ENCODE measurements at regions not wholly inside any gene's neighbourhood (a gene's known extent, or its start where the extent isn't known, plus 50 kb on each side); places are given as distances from the start of the nearest gene placed in this dataset.

DNA sequence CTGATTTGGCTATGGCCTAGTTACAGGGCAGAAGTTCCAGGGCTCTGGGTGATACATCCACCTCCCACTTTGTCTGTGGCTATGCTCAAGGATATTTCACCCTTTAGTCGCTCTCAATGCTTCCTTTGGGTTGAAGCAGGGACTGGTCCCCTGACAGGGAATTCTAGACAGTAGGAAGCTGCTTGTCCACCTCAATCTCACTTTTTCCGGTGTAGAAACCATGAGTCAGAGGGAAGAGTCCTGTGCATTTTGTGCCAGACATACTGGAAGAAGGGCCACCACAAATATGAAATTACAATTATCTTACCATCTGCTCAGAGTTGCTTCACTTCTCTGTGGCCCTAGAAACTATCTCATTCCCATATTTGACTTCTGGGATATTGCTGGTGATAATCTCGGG is 413.7 kb upstream of the FAT3 start:
- no peaks in the 10 kb centered on the region for H3K27me3 ChIP-seq (replicated peaks; ENCODE audit: insufficient read depth, low read depth, low read length, poor library complexity)
- no peak for DNase-seq (ENCODE audit: low spot score)
- H3K36me3 ChIP-seq (ENCODE audit: insufficient read depth, low read length, poor library complexity, severe bottlenecking), result no peaks in the 10 kb centered on the region
- no peak overlapping the region for H3K27ac ChIP-seq (ENCODE audit: low read depth, low read length, poor library complexity, severe bottlenecking)
- H3K4me1 ChIP-seq (ENCODE audit: insufficient read depth, low read length, poor library complexity, severe bottlenecking), result no peaks in the 10 kb centered on the region
- intact Hi-C loops (cut with micrococcal nuclease; ENCODE audit: unreplicated experiment), result no loop called here
- POLR2A ChIA-PET (ENCODE audit: low non-redundant PET), result no interaction called here
- no peak for TF ChIP-seq EZH2 (IDR thresholded peaks at IDR 0.05; ENCODE audit: borderline replicate concordance, low read depth, low read length, poor library complexity, severe bottlenecking)
- TF ChIP-seq, protein P1, sequence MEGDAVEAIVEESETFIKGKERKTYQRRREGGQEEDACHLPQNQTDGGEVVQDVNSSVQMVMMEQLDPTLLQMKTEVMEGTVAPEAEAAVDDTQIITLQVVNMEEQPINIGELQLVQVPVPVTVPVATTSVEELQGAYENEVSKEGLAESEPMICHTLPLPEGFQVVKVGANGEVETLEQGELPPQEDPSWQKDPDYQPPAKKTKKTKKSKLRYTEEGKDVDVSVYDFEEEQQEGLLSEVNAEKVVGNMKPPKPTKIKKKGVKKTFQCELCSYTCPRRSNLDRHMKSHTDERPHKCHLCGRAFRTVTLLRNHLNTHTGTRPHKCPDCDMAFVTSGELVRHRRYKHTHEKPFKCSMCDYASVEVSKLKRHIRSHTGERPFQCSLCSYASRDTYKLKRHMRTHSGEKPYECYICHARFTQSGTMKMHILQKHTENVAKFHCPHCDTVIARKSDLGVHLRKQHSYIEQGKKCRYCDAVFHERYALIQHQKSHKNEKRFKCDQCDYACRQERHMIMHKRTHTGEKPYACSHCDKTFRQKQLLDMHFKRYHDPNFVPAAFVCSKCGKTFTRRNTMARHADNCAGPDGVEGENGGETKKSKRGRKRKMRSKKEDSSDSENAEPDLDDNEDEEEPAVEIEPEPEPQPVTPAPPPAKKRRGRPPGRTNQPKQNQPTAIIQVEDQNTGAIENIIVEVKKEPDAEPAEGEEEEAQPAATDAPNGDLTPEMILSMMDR (conservative IDR thresholded peaks at IDR 0.05; ENCODE audit: low read depth, low read length), result no peak
- BruUV-seq (replicated peaks), result no TSS peak
- CTCF ChIA-PET, result no interaction called here
- no peaks in the 10 kb centered on the region for H3K9me3 ChIP-seq (ENCODE audit: low read depth, low read length, poor library complexity, severe bottlenecking)
- H3K4me3 ChIP-seq (ENCODE audit: low read depth, low read length, poor library complexity, severe bottlenecking), result no peak overlapping the region

DNA sequence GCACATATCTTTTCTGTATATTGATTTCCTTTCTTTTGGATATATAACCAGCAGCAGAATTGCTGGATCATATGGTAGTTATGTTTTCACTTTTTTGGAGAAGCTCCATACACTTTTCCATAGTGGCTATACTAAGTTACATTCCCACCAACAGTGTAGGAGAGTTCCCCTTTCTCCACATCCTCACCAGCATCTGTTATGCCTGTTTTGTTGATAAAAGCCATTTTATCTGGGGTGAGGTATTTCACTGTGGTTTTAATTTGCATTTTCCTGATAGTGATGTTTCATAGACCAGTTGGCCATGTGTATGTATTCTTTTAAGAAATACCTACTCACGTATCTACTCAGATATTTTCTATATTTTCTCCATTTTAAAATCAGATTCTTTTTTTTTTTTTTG is 419.3 kb upstream of the FAT3 start:
- TF ChIP-seq, protein P1 (conservative IDR thresholded peaks at IDR 0.05; ENCODE audit: low read depth, low read length), result no peak
- TF ChIP-seq EZH2 (IDR thresholded peaks at IDR 0.05; ENCODE audit: borderline replicate concordance, low read depth, low read length, poor library complexity, severe bottlenecking), result no peak
- H3K36me3 ChIP-seq (ENCODE audit: insufficient read depth, low read length, poor library complexity, severe bottlenecking), result no peaks in the 10 kb centered on the region
- ChIA-PET CTCF (no interaction called here), POLR2A (ENCODE audit: low non-redundant PET) (no interaction called here)
- BruUV-seq (replicated peaks), result no TSS peak
- no peak for DNase-seq (ENCODE audit: low spot score)
- H3K27ac ChIP-seq (ENCODE audit: low read depth, low read length, poor library complexity, severe bottlenecking), result no peak overlapping the region
- H3K4me1 ChIP-seq (ENCODE audit: insufficient read depth, low read length, poor library complexity, severe bottlenecking), result peaks cover 26% of the 10 kb centered on the region
- intact Hi-C loops (cut with micrococcal nuclease; ENCODE audit: unreplicated experiment), result no loop called here
- no peaks in the 10 kb centered on the region for H3K9me3 ChIP-seq (ENCODE audit: low read depth, low read length, poor library complexity, severe bottlenecking)
- no peaks in the 10 kb centered on the region for H3K27me3 ChIP-seq (replicated peaks; ENCODE audit: insufficient read depth, low read depth, low read length, poor library complexity)
- no peak overlapping the region for H3K4me3 ChIP-seq (ENCODE audit: low read depth, low read length, poor library complexity, severe bottlenecking)

DNA sequence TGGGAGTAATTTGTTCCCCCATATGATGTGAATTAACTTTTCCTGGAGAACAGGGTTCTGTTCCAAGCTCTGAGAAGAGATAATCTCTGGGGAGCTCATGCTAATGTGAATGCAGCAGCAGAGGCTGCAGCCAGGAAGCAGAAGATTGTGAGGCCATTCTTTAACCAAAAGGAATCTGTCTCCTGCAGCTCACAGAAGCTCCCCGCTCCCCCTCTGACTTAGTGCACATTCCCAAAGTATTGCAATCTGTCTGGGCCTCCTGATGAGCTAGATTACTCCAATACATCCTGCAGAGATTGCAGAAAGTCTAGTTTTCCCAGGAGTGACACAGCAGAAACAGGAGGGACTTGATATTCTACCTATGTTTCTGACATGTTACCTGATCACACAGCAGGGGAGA is 420.6 kb upstream of the FAT3 start:
- peak; percentile 91 for DNase-seq (ENCODE audit: low spot score)
- ChIA-PET POLR2A (ENCODE audit: low non-redundant PET) (no interaction called here), CTCF (interaction anchor here (0.7 kb wide), 1 partner anchor 37 kb away, joined by 3 read pairs; no protein-coding TSS in a partner anchor)
- BruUV-seq (replicated peaks), result no TSS peak
- Histone ChIP-seq H3K27ac (ENCODE audit: low read depth, low read length, poor library complexity, severe bottlenecking) (peak overlapping the region; percentile 25), H3K27me3 (replicated peaks; ENCODE audit: insufficient read depth, low read depth, low read length, poor library complexity) (no peaks in the 10 kb centered on the region), H3K9me3 (ENCODE audit: low read depth, low read length, poor library complexity, severe bottlenecking) (no peaks in the 10 kb centered on the region), H3K36me3 (ENCODE audit: insufficient read depth, low read length, poor library complexity, severe bottlenecking) (no peaks in the 10 kb centered on the region), H3K4me1 (ENCODE audit: insufficient read depth, low read length, poor library complexity, severe bottlenecking) (peaks cover 26% of the 10 kb centered on the region), H3K4me3 (ENCODE audit: low read depth, low read length, poor library complexity, severe bottlenecking) (no peak overlapping the region)
- no peak for TF ChIP-seq EZH2 (IDR thresholded peaks at IDR 0.05; ENCODE audit: borderline replicate concordance, low read depth, low read length, poor library complexity, severe bottlenecking)
- TF ChIP-seq, protein P1 (conservative IDR thresholded peaks at IDR 0.05; ENCODE audit: low read depth, low read length), result no peak
- intact Hi-C loops (cut with micrococcal nuclease; ENCODE audit: unreplicated experiment), result loop anchor here (5.0 kb wide), 1 partner anchor 63 kb away; no protein-coding TSS in a partner anchor
